H1 (cell line): ENCODE measurements at regions not wholly inside any gene's neighbourhood (a gene's known extent, or its start where the extent isn't known, plus 50 kb on each side); places are given as distances from the start of the nearest gene placed in this dataset.
A peak's percentile ranks its signal among the peaks of the same experiment; 100 is the strongest.
"Not testable (repeated sequence)": the region's sequence is repeated elsewhere in the genome, so short reads cannot be mapped to it uniquely, and the experiment has no call there.

Source experiments
- CTCF ChIA-PET: fragments of 300-600 bp; sonication (Branson Sonifier 250); formaldehyde crosslinking; loops from one replicate; lab custom pipeline; 2021; ENCODE audit not compliant: partially characterized antibody; lab: Charles Lee
- POLR2A ChIA-PET: fragments of 300-600 bp; sonication (Branson Sonifier 250); formaldehyde crosslinking; loops from one replicate; lab custom pipeline; 2021; ENCODE audit warnings: inconsistent platforms; ENCODE audit not compliant: partially characterized antibody; lab: Charles Lee
- DNase-seq, 2 experiments: peaks; one replicate each; pipeline versions ENCODE4 v3.0.0 to v3.0.0-alpha.2; 2010 to 2022; ENCODE audit warnings: low spot score in 2 of 2, low read depth in 1 of 2, mixed read lengths in 1 of 2
- FAIRE-seq: peaks from 2 replicates; lab custom pipeline; 2011; peaks lifted over from hg19 to GRCh38; lab: Jason Lieb, UNC
- H2AFZ ChIP-seq: 2 replicates; pipeline ENCODE4 v1.8.1; 2012; ENCODE audit warnings: low read length, inconsistent platforms
- H2AK5ac ChIP-seq: 2 replicates; pipeline ENCODE4 v1.6.1; 2013; ENCODE audit warnings: low read depth, low read length
- H2BK120ac ChIP-seq: replicated peaks from 2 replicates; pipeline ENCODE3; 2013; ENCODE audit warnings: low read depth, low read length, inconsistent platforms
- H2BK12ac ChIP-seq: 2 replicates; pipeline ENCODE4 v1.6.1; 2013; ENCODE audit warnings: low read depth, low read length
- H2BK15ac ChIP-seq: 2 replicates; pipeline ENCODE4 v1.6.1; 2013; ENCODE audit warnings: low read length
- H2BK20ac ChIP-seq: 2 replicates; pipeline ENCODE4 v1.6.1; 2013; ENCODE audit warnings: low read length
- H2BK5ac ChIP-seq: 2 replicates; pipeline ENCODE4 v1.6.1; 2013; ENCODE audit warnings: low read depth, low read length
- H3K14ac ChIP-seq: 2 replicates; pipeline ENCODE4 v1.6.1; 2013; ENCODE audit warnings: inconsistent platforms; ENCODE audit not compliant: insufficient read length
- H3K18ac ChIP-seq: 2 replicates; pipeline ENCODE4 v1.6.1; 2013; ENCODE audit warnings: low read length; ENCODE audit errors: extremely low read depth
- H3K23ac ChIP-seq: 2 replicates; pipeline ENCODE4 v1.6.1; 2013; ENCODE audit warnings: inconsistent platforms; ENCODE audit not compliant: insufficient read length
- H3K23me2 ChIP-seq: 2 replicates; pipeline ENCODE4 v1.6.1; 2013; ENCODE audit warnings: low read depth, low read length
- H3K27ac ChIP-seq: 2 replicates; pipeline ENCODE4 v1.6.1; 2011; ENCODE audit warnings: low read depth, low read length, inconsistent platforms
- H3K27me3 ChIP-seq, 4 experiments: replicated peaks in 1 of 4; 1 replicate in 1 of 4; 2 replicates in 3 of 4; pipeline versions ENCODE4 v1.6.1 to v1.8.1; 2011 to 2013; ENCODE audit warnings: low read length in 3 of 4, mild to moderate bottlenecking in 3 of 4, inconsistent platforms in 2 of 4, mixed read lengths in 2 of 4, moderate library complexity in 1 of 4; ENCODE audit not compliant: control insufficient read depth in 3 of 4, insufficient read depth in 3 of 4; ENCODE audit errors: extremely low read depth in 1 of 4
- H3K36me3 ChIP-seq, 4 experiments: 2 replicates each; pipeline versions ENCODE4 v1.6.1 to v1.8.1; 2011 to 2013; ENCODE audit warnings: mild to moderate bottlenecking in 4 of 4, low read length in 3 of 4, moderate library complexity in 2 of 4, control low read depth in 1 of 4, inconsistent platforms in 1 of 4; ENCODE audit not compliant: insufficient read depth in 4 of 4, control insufficient read depth in 2 of 4
- H3K4ac ChIP-seq: replicated peaks from 2 replicates; pipeline ENCODE3; 2013; ENCODE audit warnings: low read length, low read depth, mixed read lengths, inconsistent platforms; ENCODE audit not compliant: insufficient read length
- H3K4me1 ChIP-seq, 4 experiments: replicated peaks in 1 of 4; 1 replicate in 1 of 4; 2 replicates in 3 of 4; pipeline versions ENCODE4 v1.6.1 to v1.8.1; 2011 to 2013; ENCODE audit warnings: low read length in 3 of 4, inconsistent platforms in 2 of 4, mixed read lengths in 1 of 4; ENCODE audit not compliant: insufficient read depth in 4 of 4, control insufficient read depth in 3 of 4
- H3K4me2 ChIP-seq, 2 experiments: 2 replicates each; pipeline versions ENCODE4 v1.6.1 to v1.8.1; 2011 to 2013; ENCODE audit warnings: low read depth in 2 of 2, low read length in 2 of 2, control low read depth in 1 of 2, inconsistent platforms in 1 of 2, mild to moderate bottlenecking in 1 of 2; ENCODE audit not compliant: insufficient read depth in 1 of 2
- H3K4me3 ChIP-seq, 4 experiments: fragments of 200-600, 300-600 bp in 1 of 4; sonication (generic), shearing (Covaris generic), sonication (Bioruptor Twin) in 1 of 4; 2 replicates each; pipeline versions ENCODE4 v1.5.1 to v1.8.1; 2011 to 2016; ENCODE audit warnings: low read length in 4 of 4, low read depth in 3 of 4, control low read depth in 2 of 4, inconsistent platforms in 2 of 4, mild to moderate bottlenecking in 2 of 4, mixed read lengths in 1 of 4, moderate library complexity in 1 of 4; ENCODE audit not compliant: insufficient read depth in 2 of 4; ENCODE audit errors: extremely low read depth in 1 of 4
- H3K56ac ChIP-seq: replicated peaks from 2 replicates; pipeline ENCODE3; 2013; ENCODE audit warnings: low read depth, mild to moderate bottlenecking, mixed read lengths, low read length, inconsistent platforms; ENCODE audit not compliant: insufficient read length
- H3K79me1 ChIP-seq: 2 replicates; pipeline ENCODE4 v1.6.1; 2013; ENCODE audit warnings: low read depth, low read length, control low read depth
- H3K79me2 ChIP-seq, 2 experiments: 2 replicates each; pipeline versions ENCODE4 v1.6.1 to v1.8.1; 2012 to 2013; ENCODE audit warnings: low read length in 2 of 2, mild to moderate bottlenecking in 2 of 2, inconsistent platforms in 1 of 2; ENCODE audit not compliant: insufficient read depth in 2 of 2, control insufficient read depth in 1 of 2
- H3K9ac ChIP-seq, 4 experiments: replicated peaks in 1 of 4; 1 replicate in 1 of 4; 2 replicates in 3 of 4; pipeline versions ENCODE4 v1.6.1 to v1.8.1; 2011 to 2013; ENCODE audit warnings: low read depth in 3 of 4, low read length in 3 of 4, control low read depth in 2 of 4, mild to moderate bottlenecking in 2 of 4, moderate library complexity in 2 of 4, inconsistent platforms in 1 of 4; ENCODE audit errors: extremely low read depth in 1 of 4
- H3K9me3 ChIP-seq, 2 experiments: 2 replicates each; pipeline versions ENCODE4 v1.6.1 to v1.8.1; 2012 to 2013; ENCODE audit warnings: mild to moderate bottlenecking in 2 of 2, moderate library complexity in 2 of 2, control low read depth in 1 of 2, inconsistent platforms in 1 of 2, low read depth in 1 of 2, low read length in 1 of 2, mixed read lengths in 1 of 2; ENCODE audit not compliant: insufficient read depth in 2 of 2
- H4K20me1 ChIP-seq, 2 experiments: replicated peaks in 1 of 2; 2 replicates each; pipeline versions ENCODE3 to v1.8.1; 2011 to 2013; ENCODE audit warnings: inconsistent platforms in 2 of 2, low read length in 2 of 2, mild to moderate bottlenecking in 1 of 2; ENCODE audit not compliant: insufficient read depth in 2 of 2, control insufficient read depth in 1 of 2
- H4K5ac ChIP-seq: 2 replicates; pipeline ENCODE4 v1.6.1; 2013; ENCODE audit warnings: low read length, low read depth, mixed read lengths, inconsistent platforms; ENCODE audit not compliant: insufficient read length
- H4K8ac ChIP-seq: 2 replicates; pipeline ENCODE4 v1.8.0; 2013; ENCODE audit warnings: mild to moderate bottlenecking, moderate library complexity, low read length, inconsistent platforms; ENCODE audit not compliant: insufficient read depth; ENCODE audit errors: extremely low read depth
- H4K91ac ChIP-seq: replicated peaks from 2 replicates; pipeline ENCODE3; 2013; ENCODE audit warnings: low read length, mixed read lengths, inconsistent platforms; ENCODE audit not compliant: insufficient read length
- WGBS, 2 experiments: shearing (Covaris generic) in 1 of 2; methylation state at CpG; one replicate each; pipeline versions ENCODE4 v1.1.6 to v1.1.7; 2013 to 2015; ENCODE audit warnings: low lambda C conversion rate in 2 of 2, mixed read lengths in 2 of 2, inconsistent platforms in 1 of 2, low coverage in 1 of 2, missing lambda C conversion rate in 1 of 2; ENCODE audit not compliant: insufficient replicate concordance in 2 of 2, insufficient coverage in 1 of 2, insufficient read length in 1 of 2; ENCODE audit errors: extremely low coverage in 1 of 2, missing lambda C conversion rate in 1 of 2; 5-methylcytosine and 5-hydroxymethylcytosine counted together

GRCh38 chr16:29291329-29292271 lies 114.9 kb downstream of the NPIPB11 start:
- not testable (repeated sequence) for H3K14ac ChIP-seq, H2BK20ac ChIP-seq, H3K27ac ChIP-seq, H3K23me2 ChIP-seq, H3K56ac ChIP-seq, H3K23ac ChIP-seq, H3K18ac ChIP-seq, H4K91ac ChIP-seq, FAIRE-seq, H3K9ac ChIP-seq, H4K20me1 ChIP-seq, H3K4me1 ChIP-seq, H3K9me3 ChIP-seq, H2BK5ac ChIP-seq, H2BK120ac ChIP-seq, H3K4me3 ChIP-seq, H3K79me1 ChIP-seq, H3K27me3 ChIP-seq, H2BK12ac ChIP-seq, H2AFZ ChIP-seq, H3K36me3 ChIP-seq, H3K4ac ChIP-seq, H2BK15ac ChIP-seq, H4K8ac ChIP-seq, H3K79me2 ChIP-seq
- Histone ChIP-seq H4K5ac (peak overlapping the region; percentile 33), H2AK5ac (peak overlapping the region; percentile 26; the same call in 1 of the 2 replicates), H3K4me2 (0 out of 4 replicates have a peak overlapping the region, but pooled peaks of 1 of the 2 experiments have one; percentile 47)
- DNase-seq = peak in 1 of 2 experiments; percentile 45
- CTCF ChIA-PET = interaction anchor here (1.1 to 1.2 kb wide), 2 partner anchors 16 to 63 kb away, joined by 3 read pairs; no protein-coding TSS in a partner anchor
- POLR2A ChIA-PET = interaction anchor here (0.8 kb wide), 1 partner anchor 20 kb away, joined by 3 read pairs; no protein-coding TSS in a partner anchor
- WGBS, 2 experiments = 89% methylated on average over 25 of the region's 30 CpGs; no CpG with 5 or more reads in 1 of the 2 experiments
